ENCODE measurements at regions not wholly inside any gene's neighbourhood (a gene's known extent, or its start where the extent isn't known, plus 50 kb on each side); places are given as distances from the start of the nearest gene placed in this dataset.

GRCh38 chr13:105545811-105546210 lies 989.7 kb downstream of the EFNB2 start:
- WGBS (ENCODE audit: low lambda C conversion rate, missing lambda C conversion rate) = 93% methylated on average over 5 of the region's 5 CpGs

GRCh38 chr13:105543742-105544141 lies 991.7 kb downstream of the EFNB2 start:
- Histone ChIP-seq H3K4me3 (no peak overlapping the region), H3K4me2 (no peak overlapping the region), H3K79me2 (no peaks in the 10 kb centered on the region), H3K9me2 (replicated peaks; ENCODE audit: insufficient read depth) (no peaks in the 10 kb centered on the region), H3K36me3 (replicated peaks; ENCODE audit: insufficient read depth, low read depth) (no peaks in the 10 kb centered on the region), H4K20me1 (ENCODE audit: insufficient read depth, poor library complexity, severe bottlenecking) (no peaks in the 10 kb centered on the region), H3K4me1 (ENCODE audit: insufficient read depth) (no peaks in the 10 kb centered on the region), H3K27ac (no peak overlapping the region), H3K27me3 (no peaks in the 10 kb centered on the region), H3K9me3 (ENCODE audit: low read depth) (no peaks in the 10 kb centered on the region), H2AFZ (no peak overlapping the region)
- no peak for TF ChIP-seq EZH2 (IDR thresholded peaks at IDR 0.05; ENCODE audit: borderline replicate concordance)
- no peak for TF ChIP-seq EZH2phosphoT487 (IDR thresholded peaks at IDR 0.05; ENCODE audit: low read depth, severe bottlenecking, unreplicated experiment)
- no peak for TF ChIP-seq CTCF (IDR thresholded peaks at IDR 0.05; ENCODE audit: poor library complexity)
- 90% methylated on average over 2 of the region's 2 CpGs for WGBS (ENCODE audit: low lambda C conversion rate, missing lambda C conversion rate)
- no peak for DNase-seq (ENCODE audit: low spot score)

More at GRCh38 chr13:105545811-105546210, 989.7 kb downstream of the EFNB2 start:
- no peaks in the 10 kb centered on the region for H3K4me1 ChIP-seq (ENCODE audit: insufficient read depth)
- no peaks in the 10 kb centered on the region for H3K27me3 ChIP-seq
- H3K4me3 ChIP-seq = no peak overlapping the region
- no peak overlapping the region for H3K4me2 ChIP-seq
- no peak for DNase-seq (ENCODE audit: low spot score)
- no peaks in the 10 kb centered on the region for H3K9me3 ChIP-seq (ENCODE audit: low read depth)
- H3K36me3 ChIP-seq (replicated peaks; ENCODE audit: insufficient read depth, low read depth) = no peaks in the 10 kb centered on the region
- H3K79me2 ChIP-seq = no peaks in the 10 kb centered on the region
- no peaks in the 10 kb centered on the region for H4K20me1 ChIP-seq (ENCODE audit: insufficient read depth, poor library complexity, severe bottlenecking)
- TF ChIP-seq EZH2 (IDR thresholded peaks at IDR 0.05; ENCODE audit: borderline replicate concordance) (no peak), EZH2phosphoT487 (IDR thresholded peaks at IDR 0.05; ENCODE audit: low read depth, severe bottlenecking, unreplicated experiment) (no peak)
- no peak overlapping the region for H2AFZ ChIP-seq
- H3K9me2 ChIP-seq (replicated peaks; ENCODE audit: insufficient read depth) = no peaks in the 10 kb centered on the region
- no peak overlapping the region for H3K27ac ChIP-seq

- no peaks in the 10 kb centered on the region for H3K27me3 ChIP-seq
- no peaks in the 10 kb centered on the region for H3K9me2 ChIP-seq (replicated peaks; ENCODE audit: insufficient read depth)
- H2AFZ ChIP-seq = no peak overlapping the region
- 85% methylated on average over 2 of the region's 2 CpGs for WGBS (ENCODE audit: low lambda C conversion rate, missing lambda C conversion rate)
- no peaks in the 10 kb centered on the region for H3K36me3 ChIP-seq (replicated peaks; ENCODE audit: insufficient read depth, low read depth)
- no peak overlapping the region for H3K4me2 ChIP-seq
- DNase-seq (ENCODE audit: low spot score) = no peak
- no peak overlapping the region for H3K4me3 ChIP-seq
- H3K9me3 ChIP-seq (ENCODE audit: low read depth) = no peaks in the 10 kb centered on the region
- H3K79me2 ChIP-seq = no peaks in the 10 kb centered on the region
- TF ChIP-seq EZH2phosphoT487 (IDR thresholded peaks at IDR 0.05; ENCODE audit: low read depth, severe bottlenecking, unreplicated experiment) = no peak
- TF ChIP-seq CTCF (IDR thresholded peaks at IDR 0.05; ENCODE audit: poor library complexity) = no peak
- no peak for TF ChIP-seq EZH2 (IDR thresholded peaks at IDR 0.05; ENCODE audit: borderline replicate concordance)
- H3K27ac ChIP-seq = no peak overlapping the region
- no peaks in the 10 kb centered on the region for H4K20me1 ChIP-seq (ENCODE audit: insufficient read depth, poor library complexity, severe bottlenecking)
- no peaks in the 10 kb centered on the region for H3K4me1 ChIP-seq (ENCODE audit: insufficient read depth)
These were observed 993.9 kb downstream of the EFNB2 start for GRCh38 chr13:105541565-105541964.

- H3K4me1 ChIP-seq (ENCODE audit: insufficient read depth) = no peaks in the 10 kb centered on the region
- H3K9me3 ChIP-seq (ENCODE audit: low read depth) = no peaks in the 10 kb centered on the region
- no peaks in the 10 kb centered on the region for H4K20me1 ChIP-seq (ENCODE audit: insufficient read depth, poor library complexity, severe bottlenecking)
- H2AFZ ChIP-seq = no peak overlapping the region
- no peak overlapping the region for H3K4me2 ChIP-seq
- H3K27me3 ChIP-seq = no peaks in the 10 kb centered on the region
- no peak overlapping the region for H3K4me3 ChIP-seq
- no peaks in the 10 kb centered on the region for H3K79me2 ChIP-seq
- H3K36me3 ChIP-seq (replicated peaks; ENCODE audit: insufficient read depth, low read depth) = no peaks in the 10 kb centered on the region
- DNase-seq (ENCODE audit: low spot score) = no peak
- no peak overlapping the region for H3K27ac ChIP-seq
- no peak for TF ChIP-seq EZH2 (IDR thresholded peaks at IDR 0.05; ENCODE audit: borderline replicate concordance)
- TF ChIP-seq EZH2phosphoT487 (IDR thresholded peaks at IDR 0.05; ENCODE audit: low read depth, severe bottlenecking, unreplicated experiment) = no peak
- no peak for TF ChIP-seq CTCF (IDR thresholded peaks at IDR 0.05; ENCODE audit: poor library complexity)
- no peaks in the 10 kb centered on the region for H3K9me2 ChIP-seq (replicated peaks; ENCODE audit: insufficient read depth)
- 90% methylated on average over 4 of the region's 4 CpGs for WGBS (ENCODE audit: low lambda C conversion rate, missing lambda C conversion rate)
These were observed 997.1 kb downstream of the EFNB2 start for GRCh38 chr13:105538346-105538745.

Measured in hepatocyte (in vitro differentiated cells).